Lung (tissue), 11 donors: ENCODE measurements at regions not wholly inside any gene's neighbourhood (a gene's known extent, or its start where the extent isn't known, plus 50 kb on each side); places are given as distances from the start of the nearest gene placed in this dataset.
A peak's percentile ranks its signal among the peaks of the same experiment; 100 is the strongest.
"Not testable (repeated sequence)": the region's sequence is repeated elsewhere in the genome, so short reads cannot be mapped to it uniquely, and the experiment has no call there.

Experiments used
- ATAC-seq: fragments of 200-7000 bp; cut with Tn5 transposase; one replicate; pipeline ENCODE4 v1.9.1; 2020; ENCODE audit warnings: moderate number of reproducible peaks; ENCODE audit not compliant: insufficient read depth, low FRiP score
- DNase-seq, 3 donors: peaks; one replicate each; pipeline ENCODE4 v3.0.0-alpha.2; 2013 to 2017
- H3K27ac ChIP-seq, 2 donors: one replicate each; pipeline ENCODE4 v1.5.1; 2013; ENCODE audit warnings: mild to moderate bottlenecking in 2 of 2, moderate library complexity in 2 of 2, control low read depth in 1 of 2, inconsistent platforms in 1 of 2, low read depth in 1 of 2, low read length in 1 of 2
- H3K27me3 ChIP-seq, 3 donors: one replicate each; pipeline ENCODE4 v1.5.1; 2013; ENCODE audit warnings: low read length in 2 of 3; ENCODE audit not compliant: control insufficient read depth in 3 of 3, insufficient read depth in 3 of 3
- H3K36me3 ChIP-seq, 4 donors: one replicate each; pipeline ENCODE4 v1.5.1; 2013; ENCODE audit warnings: low read length in 4 of 4, mild to moderate bottlenecking in 1 of 4, moderate library complexity in 1 of 4; ENCODE audit not compliant: control insufficient read depth in 4 of 4, insufficient read depth in 4 of 4
- H3K4me1 ChIP-seq, 5 donors: one replicate each; pipeline ENCODE4 v1.5.1; 2013; ENCODE audit warnings: low read length in 5 of 5, mild to moderate bottlenecking in 2 of 5, moderate library complexity in 1 of 5; ENCODE audit not compliant: control insufficient read depth in 5 of 5, insufficient read depth in 5 of 5
- H3K4me3 ChIP-seq: one replicate; pipeline ENCODE4 v1.5.1; 2013; ENCODE audit warnings: mild to moderate bottlenecking, control low read depth, moderate library complexity
- H3K9ac ChIP-seq, 2 donors: one replicate each; pipeline ENCODE4 v1.5.1; 2013; ENCODE audit warnings: low read length in 2 of 2, control low read depth in 1 of 2; ENCODE audit not compliant: insufficient read depth in 1 of 2
- H3K9me3 ChIP-seq, 4 donors: one replicate each; pipeline ENCODE4 v1.5.1; 2013; ENCODE audit warnings: low read length in 3 of 4, mild to moderate bottlenecking in 1 of 4, moderate library complexity in 1 of 4; ENCODE audit not compliant: control insufficient read depth in 4 of 4, insufficient read depth in 3 of 4
- CTCF ChIP-seq: IDR thresholded peaks from 2 replicates; pipeline ENCODE4 v1.5.1; 2012; ENCODE audit warnings: mild to moderate bottlenecking; ENCODE audit errors: control extremely low read depth, extremely low read depth
- WGBS, 2 donors: extraction: QIAGEN DNeasy Blood & Tissue Kit; methylation state at CpG; one replicate each; pipeline ENCODE4 v1.1.7; 2013; 5-methylcytosine and 5-hydroxymethylcytosine counted together
- donor health status: control.
- donor health status: control.
- donor health status: Bipolar disorder and iron deficiency.
- donor health status: healthy.
- donor health status: DM: yes; HTN: yes; CAD: no.

DNA sequence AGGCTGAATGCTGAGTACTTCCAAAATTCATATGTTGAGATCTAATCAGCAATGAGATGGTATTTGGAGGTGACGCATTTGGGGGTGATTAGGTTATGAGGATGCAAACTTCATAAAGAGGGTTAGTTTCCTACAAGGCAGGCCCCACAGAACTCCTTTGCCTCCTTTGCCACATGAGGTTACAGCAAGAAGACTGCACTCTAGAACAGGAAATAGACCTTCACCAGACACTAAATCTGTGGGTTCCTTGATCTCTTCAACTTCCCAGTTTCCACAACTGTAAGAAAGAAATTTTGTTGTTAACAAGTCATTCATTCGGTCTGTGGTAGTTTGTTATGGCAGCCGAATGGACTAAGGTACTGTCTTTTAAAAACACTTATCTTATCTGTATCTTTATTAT is 681.9 kb upstream of the HS3ST1 start:
- H3K36me3 ChIP-seq = no peaks in the 10 kb centered on the region
- no peak for TF ChIP-seq CTCF
- no peak overlapping the region for H3K9ac ChIP-seq
- ATAC-seq = no peak
- peaks cover 0 to 4% (median 2%) of the 10 kb centered on the region in 4 donors for H3K9me3 ChIP-seq
- WGBS, 2 donors = 62 to 79% methylated on average over 3 of the region's 3 CpGs
- H3K4me1 ChIP-seq = peaks cover 0 to 6% (median under 1%) of the 10 kb centered on the region in 5 donors
- no peak overlapping the region for H3K27ac ChIP-seq
- no peaks in the 10 kb centered on the region for H3K27me3 ChIP-seq
- H3K4me3 ChIP-seq = no peak overlapping the region
- no peak for DNase-seq

DNA sequence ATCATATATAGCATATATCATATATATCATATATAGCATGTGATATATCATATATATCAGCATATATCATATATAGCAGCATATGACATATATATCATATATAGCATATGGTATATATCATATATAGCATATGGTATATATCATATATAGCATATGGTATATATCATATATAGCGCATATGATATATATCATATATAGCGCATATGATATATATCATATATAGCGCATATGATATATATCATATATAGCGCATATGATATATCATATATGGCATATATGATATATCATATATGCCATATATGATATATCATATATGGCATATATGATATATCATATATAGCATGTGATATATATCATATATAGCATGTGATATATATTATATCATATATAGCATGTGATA is 680.4 kb upstream of the HS3ST1 start:
- DNase-seq, H3K9me3 ChIP-seq, H3K27me3 ChIP-seq, H3K4me3 ChIP-seq, H3K36me3 ChIP-seq, H3K9ac ChIP-seq, H3K27ac ChIP-seq, ATAC-seq: not testable (repeated sequence)
- peaks cover 0 to 12% (median 8%) of the 10 kb centered on the region in 5 donors for H3K4me1 ChIP-seq
- WGBS, 2 donors = 69 to 94% methylated on average over 4 of the region's 4 CpGs

- Histone ChIP-seq H3K9ac (no peak overlapping the region), H3K36me3 (no peaks in the 10 kb centered on the region), H3K9me3 (no peaks in the 10 kb centered on the region), H3K4me1 (peaks cover 0 to 14% (median 8%) of the 10 kb centered on the region in 5 donors), H3K27me3 (no peaks in the 10 kb centered on the region), H3K4me3 (no peak overlapping the region), H3K27ac (no peak overlapping the region)
- TF ChIP-seq CTCF = no peak
- ATAC-seq (no peak), DNase-seq (peak in 2 of 3 donors; percentile 47 to 78)
- WGBS, 2 donors = 86 to 92% methylated on average over 5 of the region's 5 CpGs
Observed at GRCh38 chr4:12105519-12105918, 676.8 kb upstream of the HS3ST1 start.

GRCh38 chr4:12089920-12090319 is 661.2 kb upstream of the HS3ST1 start:
- H3K4me1 ChIP-seq, H3K4me3 ChIP-seq, H3K27ac ChIP-seq, H3K27me3 ChIP-seq, ATAC-seq, H3K9me3 ChIP-seq, DNase-seq, H3K9ac ChIP-seq, H3K36me3 ChIP-seq: not testable (repeated sequence)
- 89 to 95% methylated on average over 21 of the region's 21 CpGs for WGBS, 2 donors

- H3K4me3 ChIP-seq = no peak overlapping the region
- H3K36me3 ChIP-seq = no peaks in the 10 kb centered on the region
- no peak overlapping the region for H3K27ac ChIP-seq
- H3K9me3 ChIP-seq = no peaks in the 10 kb centered on the region
- no peak for DNase-seq
- no peaks in the 10 kb centered on the region for H3K27me3 ChIP-seq
- H3K4me1 ChIP-seq = no peaks in the 10 kb centered on the region
- H3K9ac ChIP-seq = no peak overlapping the region
- 71 to 79% methylated on average over 5 of the region's 5 CpGs for WGBS, 2 donors
- no peak for TF ChIP-seq CTCF
- ATAC-seq = no peak
Observed at GRCh38 chr4:12084690-12085089, 656.0 kb upstream of the HS3ST1 start.
